Thoracic aorta (tissue), 2 donors: ENCODE measurements at regions not wholly inside any gene's neighbourhood (a gene's known extent, or its start where the extent isn't known, plus 50 kb on each side); places are given as distances from the start of the nearest gene placed in this dataset.

Experiments used
- ATAC-seq: fragments of 150-250 bp; one replicate; pipeline ENCODE4 v1.8.0; 2017; ENCODE audit warnings: low read depth; ENCODE audit not compliant: insufficient number of reproducible peaks, low FRiP score
- DNase-seq: peaks from one replicate; pipeline ENCODE4 v3.0.0-alpha.2; 2020; ENCODE audit warnings: low spot score
- H3K27ac ChIP-seq, 2 donors: fragments of 200-600 bp; sonication (generic); 1 replicate in 1 of 2; 2 replicates in 1 of 2; pipeline ENCODE4 v1.5.1; 2016; ENCODE audit warnings: mild to moderate bottlenecking in 2 of 2, moderate library complexity in 2 of 2
- H3K27me3 ChIP-seq: fragments of 200-600 bp; sonication (generic); replicated peaks from 2 replicates; pipeline ENCODE4 v1.6.0; 2016; ENCODE audit warnings: mild to moderate bottlenecking; ENCODE audit not compliant: insufficient read depth
- H3K36me3 ChIP-seq: fragments of 200-600 bp; sonication (generic); one replicate; pipeline ENCODE4 v1.5.1; 2016
- H3K4me1 ChIP-seq, 2 donors: fragments of 200-600 bp; sonication (generic); 1 replicate in 1 of 2; 2 replicates in 1 of 2; pipeline versions ENCODE4 v1.5.1 to v1.6.0; 2016; ENCODE audit warnings: low read depth in 2 of 2, mild to moderate bottlenecking in 1 of 2; ENCODE audit not compliant: control insufficient read depth in 1 of 2
- H3K4me3 ChIP-seq: fragments of 200-600 bp; sonication (generic); 2 replicates; pipeline ENCODE4 v1.5.1; 2016; ENCODE audit warnings: mild to moderate bottlenecking
- H3K9me3 ChIP-seq: fragments of 200-600 bp; sonication (generic); 2 replicates; pipeline ENCODE4 v1.5.1; 2016
- TF ChIP-seq, protein P1 (sequence below): fragments of 200-600 bp; sonication (generic); IDR thresholded peaks from one replicate; pipeline ENCODE4 v1.5.1; 2019; ENCODE audit warnings: antibody characterized with exemption

GRCh38 chr4:101594588-101594987, 195.9 kb upstream of the BANK1 start:
- no peaks in the 10 kb centered on the region for H3K9me3 ChIP-seq
- no peaks in the 10 kb centered on the region for H3K4me1 ChIP-seq
- TF ChIP-seq, protein P1, sequence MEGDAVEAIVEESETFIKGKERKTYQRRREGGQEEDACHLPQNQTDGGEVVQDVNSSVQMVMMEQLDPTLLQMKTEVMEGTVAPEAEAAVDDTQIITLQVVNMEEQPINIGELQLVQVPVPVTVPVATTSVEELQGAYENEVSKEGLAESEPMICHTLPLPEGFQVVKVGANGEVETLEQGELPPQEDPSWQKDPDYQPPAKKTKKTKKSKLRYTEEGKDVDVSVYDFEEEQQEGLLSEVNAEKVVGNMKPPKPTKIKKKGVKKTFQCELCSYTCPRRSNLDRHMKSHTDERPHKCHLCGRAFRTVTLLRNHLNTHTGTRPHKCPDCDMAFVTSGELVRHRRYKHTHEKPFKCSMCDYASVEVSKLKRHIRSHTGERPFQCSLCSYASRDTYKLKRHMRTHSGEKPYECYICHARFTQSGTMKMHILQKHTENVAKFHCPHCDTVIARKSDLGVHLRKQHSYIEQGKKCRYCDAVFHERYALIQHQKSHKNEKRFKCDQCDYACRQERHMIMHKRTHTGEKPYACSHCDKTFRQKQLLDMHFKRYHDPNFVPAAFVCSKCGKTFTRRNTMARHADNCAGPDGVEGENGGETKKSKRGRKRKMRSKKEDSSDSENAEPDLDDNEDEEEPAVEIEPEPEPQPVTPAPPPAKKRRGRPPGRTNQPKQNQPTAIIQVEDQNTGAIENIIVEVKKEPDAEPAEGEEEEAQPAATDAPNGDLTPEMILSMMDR: no peak
- H3K4me3 ChIP-seq: no peak overlapping the region
- H3K36me3 ChIP-seq: no peaks in the 10 kb centered on the region
- DNase-seq (no peak), ATAC-seq (no peak)
- no peak overlapping the region for H3K27ac ChIP-seq
- no peaks in the 10 kb centered on the region for H3K27me3 ChIP-seq

- Histone ChIP-seq H3K4me3 (no peak overlapping the region), H3K4me1 (no peaks in the 10 kb centered on the region), H3K36me3 (no peaks in the 10 kb centered on the region), H3K9me3 (no peaks in the 10 kb centered on the region), H3K27ac (no peak overlapping the region), H3K27me3 (no peaks in the 10 kb centered on the region)
- ATAC-seq (no peak), DNase-seq (no peak)
- TF ChIP-seq, protein P1: no peak
Observed at GRCh38 chr4:101593666-101594065, 196.9 kb upstream of the BANK1 start.

DNA sequence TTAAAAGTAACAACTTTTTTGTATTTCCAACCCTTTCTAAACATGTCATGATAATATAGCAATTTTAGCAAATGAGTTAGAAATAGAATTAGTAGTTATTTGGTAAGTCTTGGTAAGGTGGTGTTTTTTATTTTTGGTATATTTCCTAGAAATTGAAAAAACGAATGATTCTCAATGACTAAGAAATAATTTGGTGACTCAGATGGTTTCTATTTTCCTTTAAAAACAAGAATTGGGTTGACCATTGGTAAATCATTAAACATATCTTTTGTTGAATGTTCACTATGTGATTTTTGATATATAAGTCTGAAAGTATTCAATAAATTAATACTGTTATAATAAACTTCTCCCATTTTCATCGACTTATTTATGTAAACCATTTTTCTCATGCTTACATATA, 206.2 kb upstream of the BANK1 start:
- no peak overlapping the region for H3K4me3 ChIP-seq
- H3K27ac ChIP-seq: no peak overlapping the region
- no peak for DNase-seq
- H3K27me3 ChIP-seq: no peaks in the 10 kb centered on the region
- H3K9me3 ChIP-seq: peaks cover 5% of the 10 kb centered on the region
- H3K36me3 ChIP-seq: no peaks in the 10 kb centered on the region
- ATAC-seq: no peak
- no peaks in the 10 kb centered on the region for H3K4me1 ChIP-seq
- TF ChIP-seq, protein P1: no peak

GRCh38 chr4:101563126-101563525, 215.8 kb upstream of the PPP3CA start:
- H3K4me1 ChIP-seq: no peaks in the 10 kb centered on the region
- no peaks in the 10 kb centered on the region for H3K9me3 ChIP-seq
- TF ChIP-seq, protein P1: no peak
- no peaks in the 10 kb centered on the region for H3K36me3 ChIP-seq
- ATAC-seq: no peak
- no peaks in the 10 kb centered on the region for H3K27me3 ChIP-seq
- DNase-seq: no peak
- no peak overlapping the region for H3K4me3 ChIP-seq
- no peak overlapping the region for H3K27ac ChIP-seq

DNA sequence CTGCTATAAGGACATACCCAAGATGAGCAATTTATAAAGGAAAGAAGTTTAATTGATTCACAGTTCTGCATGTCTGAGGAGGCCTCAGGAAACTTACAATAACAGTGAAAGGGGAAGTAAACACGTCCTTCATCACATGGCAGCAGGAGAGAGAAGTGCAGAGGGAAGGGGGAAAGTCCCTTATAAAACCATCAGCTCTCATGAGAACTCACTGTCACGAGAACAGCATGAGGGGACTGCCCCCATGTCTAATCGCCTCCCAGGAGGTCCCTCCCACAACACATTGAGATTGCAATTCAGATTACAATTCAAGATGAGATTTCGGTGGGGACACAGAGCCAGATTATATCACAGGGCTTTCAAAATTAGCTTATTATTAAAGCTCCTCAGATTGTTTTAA, 209.5 kb upstream of the PPP3CA start:
- Histone ChIP-seq H3K4me3 (no peak overlapping the region), H3K27ac (no peak overlapping the region), H3K9me3 (no peaks in the 10 kb centered on the region), H3K27me3 (no peaks in the 10 kb centered on the region), H3K4me1 (no peaks in the 10 kb centered on the region), H3K36me3 (no peaks in the 10 kb centered on the region)
- no peak for ATAC-seq
- TF ChIP-seq, protein P1: no peak
- DNase-seq: no peak
